ENCODE measurements at regions not wholly inside any gene's neighbourhood (a gene's known extent, or its start where the extent isn't known, plus 50 kb on each side); places are given as distances from the start of the nearest gene placed in this dataset.

DNA sequence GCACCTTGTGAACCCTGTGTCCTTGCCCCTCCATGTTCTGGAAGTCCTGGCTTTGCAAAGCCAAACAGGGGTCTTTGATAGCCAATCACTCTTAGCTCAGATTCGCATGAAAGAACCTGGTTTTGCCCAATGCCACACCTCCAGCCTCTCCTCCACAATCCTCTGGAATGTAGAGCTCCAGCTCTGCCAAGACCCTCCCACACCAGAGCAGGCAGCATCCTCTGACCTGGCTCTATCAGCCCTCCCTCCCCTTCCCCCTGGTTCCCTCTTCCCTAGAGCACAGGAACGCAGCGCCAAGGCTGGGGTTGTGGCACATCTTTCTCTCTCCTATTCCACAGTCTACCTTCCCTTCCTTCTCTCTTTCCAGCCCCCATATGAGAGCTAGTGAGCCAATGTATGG, 133.3 kb downstream of the RPLP1 start:
- H3K36me3 Mint-ChIP-seq (ENCODE audit: unreplicated experiment): peaks cover 3% of the 10 kb centered on the region
- H3K9me3 Mint-ChIP-seq (ENCODE audit: unreplicated experiment): no peaks in the 10 kb centered on the region
- H3K4me1 Mint-ChIP-seq (ENCODE audit: low read depth, unreplicated experiment): peaks cover 5% of the 10 kb centered on the region
- DNase-seq: no peak
- H3K27ac Mint-ChIP-seq (ENCODE audit: unreplicated experiment): no peak overlapping the region
- TF ChIP-seq, protein P1, sequence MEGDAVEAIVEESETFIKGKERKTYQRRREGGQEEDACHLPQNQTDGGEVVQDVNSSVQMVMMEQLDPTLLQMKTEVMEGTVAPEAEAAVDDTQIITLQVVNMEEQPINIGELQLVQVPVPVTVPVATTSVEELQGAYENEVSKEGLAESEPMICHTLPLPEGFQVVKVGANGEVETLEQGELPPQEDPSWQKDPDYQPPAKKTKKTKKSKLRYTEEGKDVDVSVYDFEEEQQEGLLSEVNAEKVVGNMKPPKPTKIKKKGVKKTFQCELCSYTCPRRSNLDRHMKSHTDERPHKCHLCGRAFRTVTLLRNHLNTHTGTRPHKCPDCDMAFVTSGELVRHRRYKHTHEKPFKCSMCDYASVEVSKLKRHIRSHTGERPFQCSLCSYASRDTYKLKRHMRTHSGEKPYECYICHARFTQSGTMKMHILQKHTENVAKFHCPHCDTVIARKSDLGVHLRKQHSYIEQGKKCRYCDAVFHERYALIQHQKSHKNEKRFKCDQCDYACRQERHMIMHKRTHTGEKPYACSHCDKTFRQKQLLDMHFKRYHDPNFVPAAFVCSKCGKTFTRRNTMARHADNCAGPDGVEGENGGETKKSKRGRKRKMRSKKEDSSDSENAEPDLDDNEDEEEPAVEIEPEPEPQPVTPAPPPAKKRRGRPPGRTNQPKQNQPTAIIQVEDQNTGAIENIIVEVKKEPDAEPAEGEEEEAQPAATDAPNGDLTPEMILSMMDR (IDR thresholded peaks at IDR 0.05; ENCODE audit: partially characterized antibody, unreplicated experiment): no peak
- H3K4me3 Mint-ChIP-seq (ENCODE audit: unreplicated experiment): no peak overlapping the region
- H3K27me3 Mint-ChIP-seq (ENCODE audit: unreplicated experiment): peaks cover 3% of the 10 kb centered on the region

DNA sequence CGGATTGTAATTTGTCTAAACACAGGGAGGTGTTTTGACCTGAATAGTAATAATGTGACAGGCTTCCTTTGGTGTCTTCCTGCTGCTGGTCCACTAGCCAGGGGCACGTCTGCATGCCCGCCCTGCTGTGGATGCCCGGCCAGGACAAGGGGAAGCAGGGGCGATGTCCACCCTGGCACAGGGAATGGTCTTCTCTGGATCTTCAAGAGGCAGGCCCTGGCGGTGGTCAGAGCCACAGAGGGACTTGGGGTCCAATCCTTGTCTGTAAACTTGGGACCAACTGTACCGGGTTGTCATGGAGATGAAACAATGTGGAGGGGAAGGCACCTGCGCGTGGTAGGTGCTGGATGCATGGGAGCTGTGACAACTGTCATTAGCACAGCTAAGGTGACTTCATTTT, 134.1 kb downstream of the RPLP1 start:
- peaks cover 3% of the 10 kb centered on the region for H3K27me3 Mint-ChIP-seq (ENCODE audit: unreplicated experiment)
- peaks cover 3% of the 10 kb centered on the region for H3K36me3 Mint-ChIP-seq (ENCODE audit: unreplicated experiment)
- TF ChIP-seq, protein P1 (IDR thresholded peaks at IDR 0.05; ENCODE audit: partially characterized antibody, unreplicated experiment): no peak
- H3K4me1 Mint-ChIP-seq (ENCODE audit: low read depth, unreplicated experiment): peaks cover 5% of the 10 kb centered on the region
- H3K4me3 Mint-ChIP-seq (ENCODE audit: unreplicated experiment): no peak overlapping the region
- DNase-seq: no peak
- H3K27ac Mint-ChIP-seq (ENCODE audit: unreplicated experiment): no peak overlapping the region
- no peaks in the 10 kb centered on the region for H3K9me3 Mint-ChIP-seq (ENCODE audit: unreplicated experiment)

DNA sequence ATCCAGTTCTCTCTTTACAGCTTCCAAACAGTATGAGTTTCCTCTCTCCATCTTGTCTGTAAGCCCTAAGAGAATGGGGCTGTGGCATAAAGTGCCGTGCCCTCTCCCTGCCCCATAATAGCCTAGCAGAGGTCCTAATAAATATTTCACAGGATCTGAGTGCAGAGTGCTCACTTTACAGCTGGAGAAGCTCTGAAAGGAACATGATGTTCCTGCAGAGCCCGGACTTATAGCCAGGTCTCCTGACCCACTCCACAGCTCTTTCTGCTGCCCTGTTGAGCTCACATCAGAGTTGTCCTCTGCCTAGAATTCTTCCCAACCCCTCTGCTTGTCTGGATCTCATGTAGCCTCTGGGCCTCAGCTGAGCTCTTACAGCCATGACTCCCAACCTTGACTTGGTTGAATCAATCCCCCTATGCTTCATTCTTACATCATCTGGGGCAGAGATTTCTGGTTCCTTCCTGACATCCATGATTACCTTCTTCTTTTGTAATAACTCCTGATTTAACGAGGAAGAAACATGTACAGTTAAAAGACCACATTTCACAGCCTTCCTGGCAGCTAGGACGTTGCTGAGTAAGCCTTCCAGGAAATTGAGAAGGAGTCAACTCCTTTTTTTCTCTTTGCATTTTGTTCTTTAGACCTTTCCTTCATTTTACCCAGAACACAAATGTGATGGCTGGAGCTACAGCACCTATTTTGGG, 135.3 kb downstream of the RPLP1 start:
- H3K4me3 Mint-ChIP-seq (ENCODE audit: unreplicated experiment): no peak overlapping the region
- TF ChIP-seq, protein P1 (IDR thresholded peaks at IDR 0.05; ENCODE audit: partially characterized antibody, unreplicated experiment): no peak
- H3K36me3 Mint-ChIP-seq (ENCODE audit: unreplicated experiment): peaks cover 3% of the 10 kb centered on the region
- H3K9me3 Mint-ChIP-seq (ENCODE audit: unreplicated experiment): peaks cover under 1% of the 10 kb centered on the region
- H3K27me3 Mint-ChIP-seq (ENCODE audit: unreplicated experiment): peaks cover 5% of the 10 kb centered on the region
- H3K27ac Mint-ChIP-seq (ENCODE audit: unreplicated experiment): no peak overlapping the region
- DNase-seq: no peak
- peaks cover 5% of the 10 kb centered on the region for H3K4me1 Mint-ChIP-seq (ENCODE audit: low read depth, unreplicated experiment)

DNA sequence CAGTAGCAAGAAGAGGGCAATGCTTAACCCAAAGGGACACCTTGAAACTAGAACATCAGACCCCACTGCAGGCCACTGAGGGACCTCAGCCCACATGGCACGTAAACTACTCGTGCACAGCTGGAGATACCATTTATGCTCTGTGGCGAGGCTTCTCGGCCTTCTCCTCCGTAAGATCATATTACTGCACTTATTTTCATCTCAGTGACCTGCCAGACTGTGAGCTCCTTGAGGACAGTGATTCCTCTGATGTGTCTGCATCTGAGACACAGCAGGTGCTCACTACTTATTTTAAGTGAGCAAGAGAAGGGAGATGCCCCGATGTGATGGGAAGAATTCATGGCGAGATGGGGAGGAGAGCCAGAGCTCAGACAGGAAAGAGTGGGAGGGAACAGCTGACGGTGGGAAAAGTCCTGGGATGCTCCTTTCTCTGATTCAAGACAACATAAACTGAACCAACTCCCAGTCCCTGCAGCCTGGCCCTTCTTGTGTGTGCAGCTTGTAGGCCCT, 137.6 kb downstream of the RPLP1 start:
- H3K27me3 Mint-ChIP-seq (ENCODE audit: unreplicated experiment): peaks cover 5% of the 10 kb centered on the region

More for the DNA sequence above, 137.6 kb downstream of the RPLP1 start:
- H3K27ac Mint-ChIP-seq (ENCODE audit: unreplicated experiment): no peak overlapping the region
- peaks cover 2% of the 10 kb centered on the region for H3K9me3 Mint-ChIP-seq (ENCODE audit: unreplicated experiment)
- DNase-seq: no peak
- TF ChIP-seq, protein P1 (IDR thresholded peaks at IDR 0.05; ENCODE audit: partially characterized antibody, unreplicated experiment): no peak
- H3K4me1 Mint-ChIP-seq (ENCODE audit: low read depth, unreplicated experiment): no peaks in the 10 kb centered on the region
- H3K36me3 Mint-ChIP-seq (ENCODE audit: unreplicated experiment): peaks cover 3% of the 10 kb centered on the region
- H3K4me3 Mint-ChIP-seq (ENCODE audit: unreplicated experiment): no peak overlapping the region

All from glutamatergic neuron (in vitro differentiated cells).